Panc1 (cell line): ENCODE measurements at regions not wholly inside any gene's neighbourhood (a gene's known extent, or its start where the extent isn't known, plus 50 kb on each side); places are given as distances from the start of the nearest gene placed in this dataset.

Experiments
- CTCF ChIP-seq: fragments of 450-650 bp; IDR thresholded peaks from 2 replicates; pipeline ENCODE4 v1.5.1; 2017; ENCODE audit warnings: mild to moderate bottlenecking
- POLR2AphosphoS5 ChIP-seq: IDR thresholded peaks from 2 replicates; pipeline ENCODE4 v1.6.1; 2012; ENCODE audit warnings: mild to moderate bottlenecking, low read depth, low read length, moderate library complexity
- REST ChIP-seq, 2 experiments: IDR thresholded peaks; 2 replicates each; pipeline ENCODE4 v1.6.1; 2011 to 2012; ENCODE audit warnings: low read depth in 2 of 2, control low read depth in 1 of 2, low read length in 1 of 2, mild to moderate bottlenecking in 1 of 2, moderate library complexity in 1 of 2; ENCODE audit not compliant: insufficient read depth in 1 of 2
- SIN3A ChIP-seq: IDR thresholded peaks from 2 replicates; pipeline ENCODE4 v1.6.1; 2012; ENCODE audit warnings: low read depth, mild to moderate bottlenecking, low read length, moderate library complexity, borderline replicate concordance; ENCODE audit not compliant: insufficient read depth

GRCh38 chr12:78580296-78580695 lies 284.3 kb upstream of the SYT1 start:
- TF ChIP-seq POLR2AphosphoS5 (no peak), CTCF (no peak), REST (IDR thresholded peaks at IDR 0.05; ENCODE audit: insufficient read depth in 1 of 2, low read depth in 2 of 2, low read length in 1 of 2) (no peak), SIN3A (no peak)
